ENCODE measurements at regions not wholly inside any gene's neighbourhood (a gene's known extent, or its start where the extent isn't known, plus 50 kb on each side); places are given as distances from the start of the nearest gene placed in this dataset.

GRCh38 chr12:88940854-88941253 lies 360.6 kb upstream of the KITLG start:
- TF ChIP-seq CTCF (conservative IDR thresholded peaks at IDR 0.05; ENCODE audit: low read length) (no peak), EZH2phosphoT487 (IDR thresholded peaks at IDR 0.05; ENCODE audit: borderline replicate concordance, low read depth, low read length) (no peak)
